HG03571 (cell line): ENCODE measurements at regions not wholly inside any gene's neighbourhood (a gene's known extent, or its start where the extent isn't known, plus 50 kb on each side); places are given as distances from the start of the nearest gene placed in this dataset.

Experiments
- ATAC-seq: cut with Tn5 transposase; IDR thresholded peaks from one replicate; pipeline ENCODE4 v1.9.1; 2021; ENCODE audit not compliant: unreplicated experiment

- ATAC-seq: no peak
Observed at GRCh38 chr21:38938343-38938742, 132.6 kb downstream of the ETS2 start.

GRCh38 chr21:38937844-38938243 is 132.1 kb downstream of the ETS2 start:
- no peak for ATAC-seq

GRCh38 chr21:38937286-38937790 is 131.6 kb downstream of the ETS2 start:
- no peak for ATAC-seq

GRCh38 chr21:38936240-38936639 is 130.5 kb downstream of the ETS2 start:
- ATAC-seq: no peak

- ATAC-seq: no peak
Observed at GRCh38 chr21:38933731-38934130, 128.0 kb downstream of the ETS2 start.

- ATAC-seq: no peak
Observed at GRCh38 chr21:38931291-38931690, 125.6 kb downstream of the ETS2 start.

GRCh38 chr21:38930853-38931252 is 125.1 kb downstream of the ETS2 start:
- no peak for ATAC-seq

GRCh38 chr21:38930066-38930465 is 124.3 kb downstream of the ETS2 start:
- no peak for ATAC-seq

GRCh38 chr21:38929652-38930051 is 123.9 kb downstream of the ETS2 start:
- no peak for ATAC-seq

- no peak for ATAC-seq
Observed at GRCh38 chr21:38929142-38929541, 123.4 kb downstream of the ETS2 start.

- ATAC-seq: no peak
Observed at GRCh38 chr21:38927776-38928175, 122.0 kb downstream of the ETS2 start.

- no peak for ATAC-seq
Observed at GRCh38 chr21:38925923-38926322, 120.2 kb downstream of the ETS2 start.

- no peak for ATAC-seq
Observed at GRCh38 chr21:38925478-38925877, 119.7 kb downstream of the ETS2 start.

- ATAC-seq: no peak
Observed at GRCh38 chr21:38924954-38925353, 119.2 kb downstream of the ETS2 start.

GRCh38 chr21:38923429-38923828 is 117.7 kb downstream of the ETS2 start:
- ATAC-seq: no peak

GRCh38 chr21:38922474-38923235 is 116.9 kb downstream of the ETS2 start:
- ATAC-seq: no peak

- ATAC-seq: no peak
Observed at GRCh38 chr21:38921511-38922251, 116.0 kb downstream of the ETS2 start.

- ATAC-seq: no peak
Observed at GRCh38 chr21:38920631-38921398, 115.1 kb downstream of the ETS2 start.

GRCh38 chr21:38918607-38919346 is 113.0 kb downstream of the ETS2 start:
- no peak for ATAC-seq

GRCh38 chr21:38917043-38917774 is 111.5 kb downstream of the ETS2 start:
- ATAC-seq: no peak
